ENCODE measurements at regions not wholly inside any gene's neighbourhood (a gene's known extent, or its start where the extent isn't known, plus 50 kb on each side); places are given as distances from the start of the nearest gene placed in this dataset.

- H3K36me3 ChIP-seq (ENCODE audit: insufficient read depth, low read length) = no peaks in the 10 kb centered on the region
- TF ChIP-seq EP300 (conservative IDR thresholded peaks at IDR 0.05; ENCODE audit: poor library complexity, severe bottlenecking) (no peak), RAD21 (conservative IDR thresholded peaks at IDR 0.05) (no peak), CTCF (IDR thresholded peaks at IDR 0.05; ENCODE audit: poor library complexity, severe bottlenecking) (no peak), EZH2 (IDR thresholded peaks at IDR 0.05; ENCODE audit: borderline replicate concordance, insufficient read depth, low read length, poor library complexity, severe bottlenecking) (no peak), POLR2AphosphoS5 (IDR thresholded peaks at IDR 0.05) (no peak), MXI1 (conservative IDR thresholded peaks at IDR 0.05; ENCODE audit: poor library complexity, severe bottlenecking) (no peak), SMC3 (conservative IDR thresholded peaks at IDR 0.05; ENCODE audit: poor library complexity) (no peak), REST (IDR thresholded peaks at IDR 0.05; ENCODE audit: borderline replicate concordance) (no peak), TAF1 (IDR thresholded peaks at IDR 0.05; ENCODE audit: low read depth) (no peak)
- H2AFZ ChIP-seq (ENCODE audit: low read depth, low read length) = no peak overlapping the region
These were observed 301.8 kb upstream of the TMPO start for GRCh38 chr12:98213556-98213955.

GRCh38 chr12:98217257-98217656, 298.1 kb upstream of the TMPO start:
- no peaks in the 10 kb centered on the region for H3K36me3 ChIP-seq (ENCODE audit: insufficient read depth, low read length)
- H3K9me2 ChIP-seq (ENCODE audit: insufficient read depth, low read length) = no peaks in the 10 kb centered on the region
- H3K79me2 ChIP-seq (replicated peaks; ENCODE audit: insufficient read depth, low read length) = no peaks in the 10 kb centered on the region
- no peak overlapping the region for H3K9ac ChIP-seq (ENCODE audit: low read length)
- H4K20me1 ChIP-seq (ENCODE audit: insufficient read depth) = no peaks in the 10 kb centered on the region
- H3K27ac ChIP-seq (ENCODE audit: low read length) = no peak overlapping the region
- H3K4me3 ChIP-seq (ENCODE audit: low read length) = no peak overlapping the region
- no peak overlapping the region for H3K4me2 ChIP-seq (ENCODE audit: low read length)
- H3F3A ChIP-seq (ENCODE audit: insufficient read depth, low read length, poor library complexity, severe bottlenecking) = no peaks in the 10 kb centered on the region
- H3K9me3 ChIP-seq (ENCODE audit: low read length) = no peaks in the 10 kb centered on the region
- no peak for TF ChIP-seq REST (IDR thresholded peaks at IDR 0.05; ENCODE audit: borderline replicate concordance)
- no peak for TF ChIP-seq EP300 (conservative IDR thresholded peaks at IDR 0.05; ENCODE audit: poor library complexity, severe bottlenecking)
- no peak for TF ChIP-seq TAF1 (IDR thresholded peaks at IDR 0.05; ENCODE audit: low read depth)
- no peak for TF ChIP-seq RAD21 (conservative IDR thresholded peaks at IDR 0.05)
- no peak for TF ChIP-seq EZH2 (IDR thresholded peaks at IDR 0.05; ENCODE audit: borderline replicate concordance, insufficient read depth, low read length, poor library complexity, severe bottlenecking)
- no peak for TF ChIP-seq SMC3 (conservative IDR thresholded peaks at IDR 0.05; ENCODE audit: poor library complexity)
- TF ChIP-seq POLR2AphosphoS5 (IDR thresholded peaks at IDR 0.05) = no peak
- TF ChIP-seq CTCF (IDR thresholded peaks at IDR 0.05; ENCODE audit: poor library complexity, severe bottlenecking) = no peak
- TF ChIP-seq MXI1 (conservative IDR thresholded peaks at IDR 0.05; ENCODE audit: poor library complexity, severe bottlenecking) = no peak
- no peaks in the 10 kb centered on the region for H3K27me3 ChIP-seq (ENCODE audit: insufficient read depth, low read depth, low read length)
- H2AFZ ChIP-seq (ENCODE audit: low read depth, low read length) = no peak overlapping the region

More at GRCh38 chr12:98213556-98213955, 301.8 kb upstream of the TMPO start:
- Histone ChIP-seq H3K9me2 (ENCODE audit: insufficient read depth, low read length) (no peaks in the 10 kb centered on the region), H3K27ac (ENCODE audit: low read length) (no peak overlapping the region), H3K79me2 (replicated peaks; ENCODE audit: insufficient read depth, low read length) (no peaks in the 10 kb centered on the region), H3F3A (ENCODE audit: insufficient read depth, low read length, poor library complexity, severe bottlenecking) (no peaks in the 10 kb centered on the region), H3K4me3 (ENCODE audit: low read length) (no peak overlapping the region), H3K9me3 (ENCODE audit: low read length) (no peaks in the 10 kb centered on the region), H3K4me2 (ENCODE audit: low read length) (no peak overlapping the region), H3K27me3 (ENCODE audit: insufficient read depth, low read depth, low read length) (no peaks in the 10 kb centered on the region), H3K9ac (ENCODE audit: low read length) (no peak overlapping the region), H4K20me1 (ENCODE audit: insufficient read depth) (no peaks in the 10 kb centered on the region)

Data from neural cell (in vitro differentiated cells).